Kidney epithelial cell (primary cell): ENCODE measurements at regions not wholly inside any gene's neighbourhood (a gene's known extent, or its start where the extent isn't known, plus 50 kb on each side); places are given as distances from the start of the nearest gene placed in this dataset.

Experiments
- DNase-seq: peaks from one replicate; pipeline ENCODE4 v3.0.0-alpha.2; 2010; ENCODE audit warnings: low read depth
- H3K27me3 ChIP-seq: 2 replicates; pipeline ENCODE4 v1.6.0; 2011; ENCODE audit warnings: low read length; ENCODE audit not compliant: control insufficient read depth, insufficient read depth
- H3K36me3 ChIP-seq: 2 replicates; pipeline ENCODE4 v1.5.1; 2011; ENCODE audit warnings: low read length; ENCODE audit not compliant: control insufficient read depth, insufficient read depth
- H3K4me3 ChIP-seq: 2 replicates; pipeline ENCODE4 v1.5.1; 2011; ENCODE audit warnings: low read depth, mild to moderate bottlenecking, control low read depth, low read length
- CTCF ChIP-seq: IDR thresholded peaks from 2 replicates; pipeline ENCODE4 v1.5.1; 2011; ENCODE audit warnings: mild to moderate bottlenecking, moderate library complexity, low read length, control low read depth, inconsistent platforms; ENCODE audit not compliant: insufficient read depth, poor library complexity, severe bottlenecking

DNA sequence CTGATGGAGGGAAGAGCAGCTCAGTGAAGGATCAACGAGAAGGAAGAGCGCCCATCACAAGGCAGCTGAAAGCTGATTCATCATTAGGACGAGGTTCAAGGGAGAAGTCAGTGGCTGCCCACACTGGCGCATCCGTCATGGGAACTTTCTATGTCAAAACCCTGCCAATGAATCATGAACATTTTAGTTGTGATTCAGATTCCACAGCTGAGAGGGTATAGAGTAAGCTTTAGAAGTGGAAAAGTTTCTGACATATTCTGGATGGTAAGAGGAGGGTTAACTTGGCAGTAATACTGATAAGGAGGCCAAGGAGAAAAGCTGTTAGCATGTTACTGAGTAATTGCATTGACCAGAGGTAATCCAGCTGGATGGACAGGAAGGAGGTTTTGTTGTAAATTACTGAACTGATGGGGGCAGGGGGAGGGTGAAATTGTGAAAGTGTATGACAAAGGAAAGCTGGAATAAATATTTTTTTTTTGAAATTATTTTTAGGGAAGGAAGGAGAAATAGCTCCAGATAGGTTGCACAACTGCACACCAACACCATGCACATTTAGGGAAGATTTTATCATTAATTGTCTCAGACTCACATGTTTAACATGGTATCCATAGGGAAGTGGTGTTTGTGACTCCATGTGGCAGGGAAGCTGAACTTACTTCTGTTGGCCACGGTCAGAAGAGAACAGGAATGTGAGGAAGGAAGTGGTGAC, 78.3 kb upstream of the NRP1 start:
- DNase-seq = peak; percentile 69
- Histone ChIP-seq H3K27me3 (no peaks in the 10 kb centered on the region), H3K36me3 (no peaks in the 10 kb centered on the region), H3K4me3 (no peak overlapping the region)
- TF ChIP-seq CTCF = no peak

- Histone ChIP-seq H3K4me3 (no peak overlapping the region), H3K27me3 (no peaks in the 10 kb centered on the region), H3K36me3 (no peaks in the 10 kb centered on the region)
- DNase-seq = no peak
- no peak for TF ChIP-seq CTCF
Observed at GRCh38 chr10:33412241-33412640, 77.8 kb upstream of the NRP1 start.

DNA sequence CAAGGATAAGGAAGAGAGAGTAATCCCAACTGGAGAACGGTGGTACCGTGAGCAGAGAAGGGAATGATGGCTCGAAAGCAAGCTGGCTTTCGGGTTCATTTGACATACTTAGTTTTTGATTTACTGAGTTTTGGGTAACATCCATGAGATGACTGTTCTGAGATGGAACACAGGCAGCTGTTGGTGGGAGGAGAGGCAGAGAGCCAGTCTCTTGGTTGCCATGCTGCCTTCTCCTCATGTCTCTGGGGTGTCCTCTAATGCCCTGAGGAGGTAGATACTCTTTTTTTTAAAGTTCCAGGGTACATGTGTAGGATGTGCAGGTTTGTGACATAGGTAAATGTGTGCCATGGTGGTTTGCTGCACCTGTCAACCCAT, 76.4 kb upstream of the NRP1 start:
- DNase-seq = no peak
- TF ChIP-seq CTCF = no peak
- no peaks in the 10 kb centered on the region for H3K27me3 ChIP-seq
- H3K36me3 ChIP-seq = no peaks in the 10 kb centered on the region
- H3K4me3 ChIP-seq = no peak overlapping the region

DNA sequence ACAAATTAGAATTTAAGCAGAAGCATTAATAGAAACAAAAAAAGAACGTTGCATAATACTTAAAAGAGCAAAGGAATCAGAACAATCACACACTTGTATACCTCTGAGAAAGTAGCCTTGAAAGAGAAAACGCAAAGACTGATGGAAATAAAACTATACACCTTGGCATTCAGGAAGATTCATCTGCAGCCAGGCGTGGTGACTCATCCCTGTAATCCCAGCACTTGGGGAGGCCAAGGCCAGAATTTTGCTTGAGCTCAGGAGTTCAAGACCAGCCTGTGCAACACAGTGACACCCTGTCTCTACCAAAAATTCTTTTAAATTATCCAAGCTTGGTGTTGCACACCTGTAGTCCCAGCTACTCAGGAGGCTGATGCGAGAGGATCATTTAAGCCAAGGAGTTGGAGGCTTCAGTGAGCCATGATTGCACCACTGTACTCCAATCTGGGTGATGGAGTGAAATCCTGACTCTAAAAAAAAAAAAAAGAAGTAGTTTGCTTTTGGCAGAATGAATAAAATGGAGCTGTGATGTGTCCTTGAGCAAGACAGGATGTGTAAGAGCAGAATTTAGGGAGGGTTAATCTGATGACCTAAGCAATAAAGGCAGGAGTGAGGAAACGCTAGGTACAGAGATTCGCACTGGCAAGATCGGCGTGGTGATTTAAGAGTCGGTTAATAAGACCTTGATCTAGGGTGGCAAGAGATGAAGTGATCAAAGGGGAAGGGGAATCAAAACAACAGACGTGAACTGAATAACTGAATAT, 75.8 kb upstream of the NRP1 start:
- no peak for DNase-seq
- Histone ChIP-seq H3K4me3 (no peak overlapping the region), H3K36me3 (no peaks in the 10 kb centered on the region), H3K27me3 (no peaks in the 10 kb centered on the region)
- no peak for TF ChIP-seq CTCF

GRCh38 chr10:33406596-33406995, 72.1 kb upstream of the NRP1 start:
- no peak for DNase-seq
- Histone ChIP-seq H3K4me3 (no peak overlapping the region), H3K27me3 (no peaks in the 10 kb centered on the region), H3K36me3 (no peaks in the 10 kb centered on the region)
- TF ChIP-seq CTCF = no peak
